HG03045 (cell line): ENCODE measurements at regions not wholly inside any gene's neighbourhood (a gene's known extent, or its start where the extent isn't known, plus 50 kb on each side); places are given as distances from the start of the nearest gene placed in this dataset.
"Not testable (repeated sequence)": the region's sequence is repeated elsewhere in the genome, so short reads cannot be mapped to it uniquely, and the experiment has no call there.

ENCODE experiments used
- ATAC-seq: cut with Tn5 transposase; IDR thresholded peaks from one replicate; pipeline ENCODE4 v1.9.1; 2021; ENCODE audit warnings: mild to moderate bottlenecking, moderate library complexity; ENCODE audit not compliant: unreplicated experiment

DNA sequence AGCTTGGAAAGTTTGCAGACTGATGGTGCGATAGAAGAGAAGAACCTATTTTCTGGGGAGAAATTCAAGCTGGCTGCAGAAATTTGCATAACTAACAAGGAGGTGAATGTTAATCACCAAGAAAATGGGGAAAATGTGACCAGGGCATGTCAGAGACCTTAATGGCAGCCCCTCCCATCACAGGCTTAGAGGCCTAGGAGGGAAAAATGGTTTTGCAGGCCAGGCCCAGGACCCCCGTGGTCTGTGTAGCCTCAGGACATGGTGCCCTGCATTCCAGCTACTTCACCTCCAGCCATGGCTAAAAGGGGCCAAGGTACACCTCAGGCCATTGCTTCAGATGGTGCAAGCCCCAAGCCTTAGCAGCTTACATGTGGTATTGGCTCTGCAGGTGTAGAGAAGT is 207.1 kb upstream of the CXorf66 start:
- no peak for ATAC-seq

DNA sequence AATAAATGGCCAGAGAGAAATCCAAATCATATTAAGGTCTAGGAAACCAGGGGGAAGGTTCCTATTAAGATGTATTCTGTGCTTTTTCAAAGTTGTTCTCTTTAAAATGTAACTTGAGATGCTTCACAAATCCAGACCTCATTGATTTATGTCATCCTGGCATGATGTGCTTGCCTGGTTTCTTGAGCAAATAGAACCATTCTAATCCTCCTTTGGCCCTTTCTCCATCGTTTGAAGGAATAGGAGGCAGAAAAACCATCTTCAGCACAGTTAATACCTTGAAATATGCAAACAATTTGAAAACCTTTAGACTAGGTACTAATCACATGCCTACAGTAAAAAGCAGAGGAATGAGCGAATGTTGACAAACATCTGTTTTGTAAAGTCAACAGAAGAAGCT is 202.2 kb upstream of the CXorf66 start:
- ATAC-seq, result no peak

DNA sequence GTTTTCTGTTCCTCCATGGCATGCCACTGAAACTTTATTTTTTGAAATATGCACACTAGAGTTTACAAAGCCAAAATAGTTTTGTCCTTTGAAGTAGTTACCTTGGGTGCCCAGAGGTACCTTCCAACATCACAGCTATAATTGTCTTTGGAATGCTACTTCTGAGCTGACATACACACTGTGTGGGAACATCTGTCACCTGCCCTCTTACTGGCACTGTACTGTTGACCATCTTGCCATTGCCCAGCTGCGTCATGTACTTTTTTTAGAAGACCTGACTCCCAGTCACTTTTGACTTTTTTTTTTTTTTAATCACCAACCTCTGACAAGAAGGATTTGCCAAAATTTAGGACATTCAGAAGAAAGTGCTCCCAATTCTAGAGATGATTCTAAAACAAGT is 200.5 kb upstream of the CXorf66 start:
- no peak for ATAC-seq

DNA sequence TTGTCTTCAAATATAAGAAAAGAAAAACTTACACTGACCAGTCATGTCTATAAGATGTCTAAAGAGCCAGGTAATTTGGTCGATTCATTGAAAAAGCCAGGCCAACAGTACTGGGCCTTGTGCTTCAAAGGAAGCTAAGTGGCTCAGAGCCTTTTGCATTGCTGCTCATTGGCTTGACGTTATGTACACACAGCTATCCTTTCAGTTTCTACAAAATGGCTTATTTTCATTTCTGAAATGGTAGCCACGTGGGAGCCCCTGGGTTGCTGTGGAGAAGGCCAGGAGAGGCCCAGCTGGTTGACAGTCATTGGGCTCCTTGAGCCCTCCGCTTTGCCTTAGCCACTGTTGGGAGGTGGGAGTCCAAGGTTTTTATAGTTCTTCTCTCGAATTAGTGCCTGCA is 199.1 kb upstream of the CXorf66 start:
- no peak for ATAC-seq

DNA sequence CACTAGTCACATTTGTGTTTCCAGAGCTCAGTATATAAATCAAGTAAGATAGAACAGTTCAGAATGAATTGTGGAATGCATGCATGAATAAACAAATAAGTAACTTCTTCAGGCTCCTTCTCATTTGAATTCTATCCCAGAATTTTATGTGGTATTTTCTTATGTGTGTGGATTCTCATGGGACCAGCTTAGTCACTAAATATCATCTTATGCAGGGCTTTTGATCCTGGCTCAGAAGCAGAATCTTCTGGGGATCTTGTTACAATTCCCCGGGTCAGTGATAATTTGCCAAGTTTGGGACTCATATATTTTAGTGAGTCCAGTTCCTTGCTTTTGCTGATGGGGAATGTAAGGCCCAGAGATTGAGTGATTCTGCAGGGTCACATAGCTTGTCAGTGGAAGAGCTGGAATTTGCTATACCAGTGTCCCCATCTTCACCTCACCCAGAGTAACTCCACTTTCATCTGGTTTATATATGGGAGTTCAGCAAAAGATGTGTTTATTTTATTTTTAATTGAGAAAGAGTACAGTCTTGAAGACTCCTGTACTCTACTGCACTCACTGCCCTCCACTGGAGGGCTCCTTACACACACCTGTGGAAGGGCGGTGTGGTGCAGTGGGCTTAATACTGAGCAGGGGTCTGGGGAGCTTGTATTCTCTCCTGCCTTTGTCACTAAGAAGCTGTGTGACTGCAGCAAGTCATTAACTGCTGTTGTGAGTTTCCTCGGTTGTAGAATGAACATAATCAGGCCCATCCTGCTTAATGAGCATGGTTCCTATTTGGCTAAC is 198.2 kb upstream of the CXorf66 start:
- no peak for ATAC-seq

DNA sequence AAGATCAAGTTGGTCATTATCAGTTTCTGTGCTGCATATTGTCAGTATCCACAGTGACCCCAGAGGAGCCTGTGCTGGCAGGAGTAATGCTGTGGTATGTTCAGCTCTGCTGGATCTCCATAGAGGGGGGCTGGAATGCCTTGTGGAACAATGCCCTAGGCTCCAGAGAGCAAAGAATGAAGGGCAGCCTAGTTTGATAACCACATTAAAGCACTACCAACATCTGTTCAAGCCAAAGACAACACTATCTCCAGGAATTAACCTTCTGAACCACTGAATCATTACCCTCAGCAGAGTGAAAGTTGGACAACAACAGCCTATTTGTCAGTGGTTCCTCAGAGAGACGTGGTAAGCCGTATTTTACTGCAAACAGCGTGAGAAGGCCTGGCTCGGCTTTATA is 192.3 kb upstream of the CXorf66 start:
- no peak for ATAC-seq

DNA sequence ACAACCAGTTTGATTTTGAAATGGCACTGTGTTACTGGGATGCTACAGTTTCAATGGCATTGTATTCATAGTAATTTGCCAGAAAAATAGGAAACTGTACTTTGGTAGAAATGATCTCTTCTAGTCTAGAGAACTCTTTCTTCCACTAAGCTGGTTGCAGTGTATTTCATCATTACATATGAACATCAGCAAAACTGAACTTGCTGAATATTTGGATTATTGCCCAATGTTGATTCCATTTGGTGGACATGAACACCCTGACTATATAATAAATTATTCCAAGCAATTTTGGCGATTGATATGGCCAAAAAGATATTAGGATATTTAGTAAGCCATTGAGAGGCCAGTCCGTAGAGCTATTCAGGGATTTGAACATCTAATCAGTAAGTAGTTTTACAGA is 191.8 kb upstream of the CXorf66 start:
- ATAC-seq, result no peak

DNA sequence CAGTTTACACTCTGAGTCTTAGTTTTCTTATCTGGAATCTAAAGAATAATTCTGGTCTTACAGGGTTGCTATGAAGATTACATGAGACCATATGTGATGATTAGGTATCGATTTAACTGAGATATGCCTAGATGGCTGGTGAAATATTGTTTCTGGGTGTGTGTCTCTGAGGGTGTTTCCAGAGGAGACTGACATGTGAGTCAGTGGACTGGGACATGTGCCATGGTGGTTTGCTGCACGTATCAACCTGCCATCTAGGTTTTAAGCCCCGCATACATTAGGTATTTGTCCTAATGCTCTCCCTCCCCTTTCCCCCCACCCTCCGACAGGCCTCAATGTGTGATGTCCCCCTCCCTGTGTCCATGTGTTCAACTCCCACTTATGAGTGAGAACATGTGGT is 186.0 kb upstream of the CXorf66 start:
- no peak for ATAC-seq

DNA sequence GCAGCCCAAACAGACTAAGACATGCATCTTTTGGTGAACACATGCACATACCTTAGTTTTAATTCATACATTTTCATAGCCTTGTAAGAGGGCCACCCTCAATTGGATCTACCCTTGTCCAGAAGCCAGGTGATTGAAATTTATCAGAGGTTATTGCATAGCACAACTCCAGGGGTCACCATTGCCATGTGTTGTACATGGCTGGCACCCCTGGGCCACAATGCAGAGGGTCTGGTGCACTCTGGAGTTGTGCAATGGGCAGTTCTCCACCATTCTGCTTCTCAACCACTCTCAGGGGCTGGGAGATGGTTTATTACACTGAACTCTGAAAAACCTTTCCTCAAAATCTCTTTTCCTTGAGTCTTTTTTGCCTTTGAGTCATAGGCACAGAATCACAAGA is 184.4 kb upstream of the CXorf66 start:
- no peak for ATAC-seq

DNA sequence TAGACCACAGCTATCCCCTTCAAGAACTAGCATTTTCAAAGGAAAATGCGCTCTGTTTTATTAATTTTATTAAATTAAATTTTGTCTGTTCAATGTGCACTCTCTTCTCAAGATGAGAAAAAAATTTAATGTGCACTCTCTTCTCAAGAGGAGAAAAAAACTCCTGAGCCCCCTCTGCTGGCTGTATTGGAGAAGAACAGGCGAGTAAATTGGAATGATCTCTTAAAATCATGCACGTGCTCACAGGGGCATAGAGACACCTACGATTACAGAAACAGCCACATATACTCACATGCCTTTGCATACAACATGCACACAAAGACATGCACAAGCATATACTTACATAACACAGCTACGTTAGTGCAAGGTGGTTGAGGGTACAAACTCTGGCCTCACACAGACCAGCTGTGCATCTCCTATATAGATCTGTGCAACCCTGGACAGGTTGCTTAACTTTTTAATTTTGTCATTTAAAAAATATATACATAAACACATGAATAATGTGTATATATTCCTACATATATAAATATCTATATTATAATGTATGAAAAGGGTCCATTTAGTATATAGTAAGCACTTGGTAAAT is 176.2 kb upstream of the CXorf66 start:
- ATAC-seq, result no peak

DNA sequence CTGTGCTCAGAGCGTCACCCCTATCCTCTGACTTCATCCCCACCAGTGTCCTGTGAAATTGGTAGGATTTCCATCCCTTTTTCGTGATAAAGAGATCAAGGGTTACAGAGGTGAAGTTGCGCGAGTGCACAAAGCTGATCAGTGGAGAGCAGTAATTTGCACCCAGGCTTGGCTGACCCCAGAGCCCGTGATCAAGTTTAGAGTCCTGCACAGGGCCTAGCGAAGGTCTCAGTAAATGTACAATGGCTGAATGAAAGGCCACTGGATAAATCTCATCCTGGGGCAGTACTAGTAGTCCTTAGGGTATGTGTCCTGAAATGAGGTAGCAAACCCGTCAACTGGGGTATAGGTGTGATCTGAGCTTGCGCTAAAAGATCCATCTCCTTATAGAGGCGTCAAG is 173.2 kb upstream of the CXorf66 start:
- ATAC-seq, result not testable (repeated sequence)

DNA sequence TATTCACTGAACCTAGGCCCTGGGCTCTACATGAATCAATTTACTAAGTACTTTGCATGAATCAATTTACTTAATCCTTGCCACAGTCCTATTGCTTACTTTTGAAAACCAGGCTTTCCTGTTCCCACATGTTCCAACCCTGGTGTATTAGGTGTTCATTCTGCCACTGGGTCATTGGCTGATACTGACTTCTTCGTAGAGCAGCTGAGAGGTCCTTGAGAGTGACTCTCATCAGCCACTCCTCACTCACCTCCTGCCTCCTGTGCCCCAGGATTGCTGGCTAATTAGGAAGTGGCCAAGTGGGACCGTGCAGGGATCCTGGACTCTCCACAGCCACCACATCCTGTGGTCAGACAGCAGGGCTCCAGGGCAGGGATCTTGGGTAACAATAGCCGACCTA is 172.7 kb upstream of the CXorf66 start:
- not testable (repeated sequence) for ATAC-seq

DNA sequence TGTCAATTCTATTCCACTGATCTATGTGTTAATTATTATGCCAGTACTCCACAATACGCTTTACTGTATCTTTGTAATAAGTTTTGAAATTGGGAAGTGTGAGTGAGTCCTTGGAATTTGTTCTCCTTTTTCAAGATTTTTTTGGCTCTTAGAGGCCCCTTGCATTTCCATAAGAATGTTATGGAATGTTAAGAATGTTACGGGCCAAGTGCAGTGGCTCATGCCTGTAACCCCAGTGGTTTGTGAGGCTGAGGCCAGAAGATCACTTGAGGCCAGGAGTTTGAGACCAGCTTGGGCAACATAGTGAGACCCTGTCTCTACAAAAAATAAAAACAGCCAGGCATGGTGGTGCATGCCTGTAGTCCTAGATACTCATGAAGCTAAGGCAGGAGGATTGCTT is 167.6 kb upstream of the CXorf66 start:
- ATAC-seq, result no peak

DNA sequence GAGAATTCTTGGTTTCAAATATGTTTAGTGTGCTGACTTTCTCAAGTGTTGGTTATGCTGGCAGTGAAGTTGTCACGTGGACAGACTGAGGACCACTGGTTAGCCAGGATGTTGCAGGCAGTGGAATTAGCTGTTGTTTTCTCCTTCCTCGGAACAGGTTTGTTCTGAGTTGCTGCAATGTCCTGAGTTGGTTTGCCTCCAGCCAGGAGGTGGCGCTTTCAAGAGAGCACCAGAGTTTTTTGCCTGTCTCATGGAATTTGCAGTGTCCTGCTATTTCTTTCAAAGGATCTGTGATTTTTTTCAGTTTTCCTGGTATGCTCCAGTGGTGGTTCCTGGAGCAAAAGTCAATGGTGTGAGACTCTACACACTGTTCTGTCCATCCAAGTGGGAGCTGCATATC is 158.1 kb upstream of the CXorf66 start:
- no peak for ATAC-seq

DNA sequence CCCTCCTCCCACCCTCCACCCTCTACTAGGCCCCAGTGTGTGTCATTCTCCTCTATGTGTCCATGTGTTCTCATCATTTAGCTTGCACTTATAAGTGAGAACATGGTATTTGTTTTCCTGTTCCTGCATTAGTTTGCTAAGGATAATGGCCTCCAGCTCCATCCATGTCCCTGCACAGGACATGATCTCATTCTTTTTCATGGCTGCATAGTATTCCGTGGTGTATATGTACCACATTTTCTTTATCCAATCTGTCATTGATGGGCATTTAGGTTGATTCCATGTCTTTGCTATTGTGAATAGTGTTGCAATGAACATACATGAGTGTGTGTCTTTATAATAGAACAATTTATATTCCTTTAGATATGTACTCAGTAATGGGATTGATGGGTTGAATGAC is 148.7 kb upstream of the CXorf66 start:
- not testable (repeated sequence) for ATAC-seq

DNA sequence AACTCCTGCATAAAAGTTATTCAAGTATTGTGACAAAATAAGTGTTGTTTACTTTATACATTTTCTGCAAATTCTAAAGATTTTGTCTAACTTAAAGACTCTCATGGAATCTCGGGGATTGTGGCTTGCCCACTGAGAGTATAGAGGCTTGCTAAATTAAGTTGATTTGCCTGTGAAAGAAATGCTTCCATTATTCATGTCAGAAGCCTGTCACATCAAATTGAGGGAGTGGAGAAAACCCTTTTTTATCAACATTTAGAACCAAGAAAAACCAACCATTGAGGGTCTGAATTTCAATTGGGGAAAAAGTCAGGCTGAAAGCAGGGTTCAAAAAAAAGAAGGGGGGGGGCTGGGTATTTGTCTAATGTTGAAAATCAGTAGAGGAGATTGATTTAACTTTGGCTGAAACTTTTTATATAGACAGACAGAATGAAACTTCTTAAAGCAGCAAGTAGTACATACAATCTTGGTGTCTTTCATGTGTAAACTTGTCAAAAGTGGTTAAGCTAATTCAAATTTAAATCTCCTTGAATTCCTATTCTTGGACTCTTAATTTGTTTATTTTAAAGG is 144.8 kb upstream of the CXorf66 start:
- no peak for ATAC-seq

DNA sequence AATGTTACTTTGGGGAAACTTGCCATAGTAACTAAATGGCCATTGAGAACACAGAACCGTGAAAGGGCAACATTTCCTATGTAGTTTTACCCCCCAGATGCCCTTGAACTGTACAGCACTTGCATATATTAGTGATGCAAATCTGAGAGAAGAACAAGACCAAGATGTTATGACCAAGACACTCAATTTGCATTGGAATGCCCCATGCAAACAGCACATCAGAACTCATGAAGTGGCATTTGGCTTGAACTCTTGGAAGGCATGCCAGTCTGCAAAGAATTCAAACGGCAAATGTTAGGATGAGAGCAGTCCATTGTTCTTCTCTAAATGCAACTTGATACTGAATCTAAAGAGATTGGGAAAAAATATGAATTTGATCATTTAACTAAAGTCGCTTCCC is 139.4 kb upstream of the CXorf66 start:
- no peak for ATAC-seq

DNA sequence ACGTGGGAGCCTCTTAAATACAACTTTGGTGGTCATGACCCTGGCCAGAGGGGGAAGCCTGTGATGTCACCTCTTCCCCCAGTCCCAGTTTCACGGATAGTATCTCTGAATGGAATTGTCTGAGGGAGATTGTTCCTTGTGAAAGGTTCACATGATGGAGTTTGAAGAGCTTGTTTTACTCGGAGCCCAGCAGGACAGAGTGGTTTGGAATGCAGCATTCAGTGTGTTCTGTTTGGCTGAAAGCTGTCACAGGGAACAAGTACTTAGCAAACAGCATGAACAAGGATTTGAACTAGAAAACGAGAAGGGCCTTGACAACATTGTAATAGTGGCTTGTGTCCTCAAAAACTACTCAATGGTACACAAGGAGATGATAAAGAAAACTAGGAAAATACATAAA is 133.9 kb upstream of the CXorf66 start:
- no peak for ATAC-seq

DNA sequence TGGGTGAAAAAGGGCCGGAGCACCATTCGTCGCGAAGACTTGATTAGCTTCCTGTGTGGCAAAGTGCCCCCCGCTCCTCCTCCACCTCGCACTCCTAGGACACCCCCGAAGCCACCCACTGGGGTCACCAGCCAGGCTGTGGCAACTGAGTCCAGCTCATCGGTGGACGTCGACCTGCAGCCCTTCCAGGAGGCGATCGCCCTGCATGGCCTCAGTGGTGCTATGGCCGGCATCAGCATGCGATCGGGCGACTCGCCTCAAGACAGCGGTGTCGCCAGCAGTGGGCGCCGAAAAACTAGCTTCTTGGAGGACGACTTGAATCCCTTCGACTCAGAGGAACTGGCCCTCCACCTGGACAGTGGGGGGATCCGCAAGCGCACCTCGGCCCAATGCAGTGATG is 126.8 kb upstream of the CXorf66 start:
- no peak for ATAC-seq

DNA sequence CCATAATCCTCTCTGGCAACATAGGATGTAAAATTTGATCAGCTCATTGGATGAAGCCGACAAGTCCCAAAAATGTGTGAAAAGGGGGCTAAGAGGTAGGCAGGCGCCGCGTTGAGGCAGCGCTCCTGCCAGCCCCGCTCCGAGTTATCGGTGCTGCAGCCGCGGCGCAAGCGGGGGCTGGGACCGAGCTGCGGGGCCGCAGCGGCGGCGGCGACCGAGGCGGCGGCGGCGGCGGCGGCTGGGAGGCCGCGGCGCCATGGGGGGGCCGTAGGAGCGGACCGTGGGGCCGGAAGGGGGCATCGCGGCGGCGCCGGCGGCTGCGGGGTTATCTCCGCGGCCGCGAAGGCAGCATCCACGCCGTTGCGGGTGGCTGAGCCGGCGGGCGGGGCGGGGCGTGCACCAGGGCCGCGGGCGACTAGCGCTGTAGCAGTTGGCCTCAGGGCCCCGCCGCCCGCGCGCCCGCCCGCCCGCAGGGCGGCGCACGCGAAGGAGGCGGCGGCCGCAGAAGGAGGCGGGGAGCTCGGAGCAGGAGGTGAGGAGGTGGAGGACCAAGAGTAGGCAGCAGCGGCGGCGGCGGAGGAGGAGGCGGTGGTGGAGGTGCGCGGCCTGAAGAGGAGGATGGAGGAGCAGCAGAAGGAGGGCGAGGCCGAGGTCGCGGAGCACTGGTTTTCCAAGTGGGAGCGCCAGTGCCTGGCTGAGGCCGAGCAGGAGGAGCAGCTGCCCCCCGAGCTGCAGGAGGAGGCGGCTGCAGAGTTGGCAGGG is 126.0 kb upstream of the CXorf66 start:
- ATAC-seq, result peak; percentile 65

DNA sequence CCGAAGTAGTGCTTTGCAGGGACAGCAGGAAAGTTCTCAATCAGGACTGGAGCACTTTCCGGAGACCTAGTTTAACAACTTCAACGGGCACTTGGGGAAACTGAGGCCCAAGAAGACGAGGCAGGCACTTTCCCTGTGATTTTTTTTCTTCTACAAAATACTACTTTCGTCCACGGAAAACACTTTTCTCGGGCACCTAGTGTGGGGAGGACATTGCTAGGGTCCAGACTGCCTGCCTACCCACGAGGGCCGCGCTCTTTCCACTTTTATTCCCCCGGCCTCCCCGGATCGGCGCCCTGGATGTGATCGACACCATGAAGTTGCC is 125.4 kb upstream of the CXorf66 start:
- ATAC-seq, result no peak

DNA sequence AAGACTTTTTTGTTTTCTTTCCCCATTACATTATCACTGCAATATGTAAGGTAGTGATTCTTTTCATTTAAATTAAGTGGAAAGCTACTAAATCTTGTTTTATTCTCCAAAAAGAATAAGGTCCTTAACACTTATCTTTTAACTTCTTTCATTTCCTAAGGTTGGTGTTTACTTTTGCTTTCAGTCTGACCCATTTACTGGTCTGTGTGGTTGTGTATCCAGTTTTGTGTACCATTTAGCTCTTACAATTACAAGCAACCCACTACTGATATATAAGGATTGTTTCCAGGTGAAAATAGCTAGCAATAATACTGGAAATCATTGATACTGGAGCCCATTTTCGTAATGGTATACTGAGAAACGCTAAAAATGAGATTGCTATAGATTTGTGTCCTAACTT is 123.1 kb upstream of the CXorf66 start:
- no peak for ATAC-seq
